Progenitor cell of endocrine pancreas (in vitro differentiated cells): ENCODE measurements at regions not wholly inside any gene's neighbourhood (a gene's known extent, or its start where the extent isn't known, plus 50 kb on each side); places are given as distances from the start of the nearest gene placed in this dataset.
"Not testable (repeated sequence)": the region's sequence is repeated elsewhere in the genome, so short reads cannot be mapped to it uniquely, and the experiment has no call there.

ENCODE experiments used
- DNase-seq: peaks from one replicate; pipeline ENCODE4 v3.0.0; 2021; ENCODE audit warnings: low spot score; ENCODE audit not compliant: unreplicated experiment
- H3K27ac Mint-ChIP-seq: 2 replicates; pipeline ENCODE4 v1.8.0; 2021; ENCODE audit warnings: mild to moderate bottlenecking, moderate library complexity, mixed read lengths
- H3K27me3 Mint-ChIP-seq: 2 replicates; pipeline ENCODE4 v1.8.0; 2021; ENCODE audit warnings: mixed read lengths
- H3K36me3 Mint-ChIP-seq: 2 replicates; pipeline ENCODE4 v1.8.0; 2022; ENCODE audit warnings: mixed read lengths; ENCODE audit not compliant: insufficient read depth
- H3K4me1 Mint-ChIP-seq: 2 replicates; pipeline ENCODE4 v1.8.0; 2021; ENCODE audit warnings: low read depth, mixed read lengths
- H3K4me3 Mint-ChIP-seq: 2 replicates; pipeline ENCODE4 v1.8.0; 2021; ENCODE audit warnings: low read depth, mild to moderate bottlenecking, moderate library complexity, mixed read lengths
- H3K9me3 Mint-ChIP-seq: 2 replicates; pipeline ENCODE4 v1.8.0; 2021; ENCODE audit warnings: low read depth, mixed read lengths

- not testable (repeated sequence) for DNase-seq, H3K9me3 Mint-ChIP-seq, H3K4me3 Mint-ChIP-seq, H3K4me1 Mint-ChIP-seq, H3K27ac Mint-ChIP-seq, H3K27me3 Mint-ChIP-seq, H3K36me3 Mint-ChIP-seq
Observed at GRCh38 chr15:20017581-20017980, 524.0 kb downstream of the GOLGA6L6 start.

GRCh38 chr15:20016941-20017340 is 524.7 kb downstream of the GOLGA6L6 start:
- not testable (repeated sequence) for H3K36me3 Mint-ChIP-seq, H3K9me3 Mint-ChIP-seq, DNase-seq, H3K27ac Mint-ChIP-seq, H3K4me1 Mint-ChIP-seq, H3K4me3 Mint-ChIP-seq, H3K27me3 Mint-ChIP-seq

- not testable (repeated sequence) for H3K36me3 Mint-ChIP-seq, H3K27me3 Mint-ChIP-seq, H3K27ac Mint-ChIP-seq, H3K4me3 Mint-ChIP-seq, DNase-seq, H3K4me1 Mint-ChIP-seq, H3K9me3 Mint-ChIP-seq
Observed at GRCh38 chr15:20012837-20013236, 528.8 kb downstream of the GOLGA6L6 start.

GRCh38 chr15:20010759-20011158 is 530.8 kb downstream of the GOLGA6L6 start:
- H3K27me3 Mint-ChIP-seq, H3K4me3 Mint-ChIP-seq, H3K36me3 Mint-ChIP-seq, H3K4me1 Mint-ChIP-seq, DNase-seq, H3K27ac Mint-ChIP-seq, H3K9me3 Mint-ChIP-seq: not testable (repeated sequence)

GRCh38 chr15:20009619-20010018 is 532.0 kb downstream of the GOLGA6L6 start:
- not testable (repeated sequence) for H3K27ac Mint-ChIP-seq, H3K36me3 Mint-ChIP-seq, H3K9me3 Mint-ChIP-seq, H3K4me1 Mint-ChIP-seq, H3K4me3 Mint-ChIP-seq, DNase-seq, H3K27me3 Mint-ChIP-seq

GRCh38 chr15:20007338-20007737 is 534.3 kb downstream of the GOLGA6L6 start:
- not testable (repeated sequence) for DNase-seq, H3K9me3 Mint-ChIP-seq, H3K27me3 Mint-ChIP-seq, H3K4me3 Mint-ChIP-seq, H3K4me1 Mint-ChIP-seq, H3K27ac Mint-ChIP-seq, H3K36me3 Mint-ChIP-seq

- H3K36me3 Mint-ChIP-seq, H3K27ac Mint-ChIP-seq, H3K9me3 Mint-ChIP-seq, DNase-seq, H3K27me3 Mint-ChIP-seq, H3K4me3 Mint-ChIP-seq, H3K4me1 Mint-ChIP-seq: not testable (repeated sequence)
Observed at GRCh38 chr15:20003471-20003870, 538.1 kb downstream of the GOLGA6L6 start.

- not testable (repeated sequence) for H3K4me3 Mint-ChIP-seq, H3K27me3 Mint-ChIP-seq
Observed at GRCh38 chr15:20002560-20002959, 539.0 kb downstream of the GOLGA6L6 start.

GRCh38 chr15:19996574-19997194 is 544.9 kb downstream of the GOLGA6L6 start:
- not testable (repeated sequence) for H3K27me3 Mint-ChIP-seq, H3K4me1 Mint-ChIP-seq, H3K36me3 Mint-ChIP-seq, H3K27ac Mint-ChIP-seq, H3K4me3 Mint-ChIP-seq, DNase-seq
- peaks cover 18% of the 10 kb centered on the region for H3K9me3 Mint-ChIP-seq

More at GRCh38 chr15:20002560-20002959, 539.0 kb downstream of the GOLGA6L6 start:
- not testable (repeated sequence) for H3K36me3 Mint-ChIP-seq, H3K4me1 Mint-ChIP-seq, H3K9me3 Mint-ChIP-seq, H3K27ac Mint-ChIP-seq, DNase-seq

- H3K27ac Mint-ChIP-seq, H3K4me3 Mint-ChIP-seq, H3K27me3 Mint-ChIP-seq, H3K4me1 Mint-ChIP-seq, H3K36me3 Mint-ChIP-seq, DNase-seq: not testable (repeated sequence)
- H3K9me3 Mint-ChIP-seq, result peaks cover 32% of the 10 kb centered on the region
Observed at GRCh38 chr15:19995296-19995695, 546.3 kb downstream of the GOLGA6L6 start.
